Transverse colon (tissue), 4 donors: ENCODE measurements at regions not wholly inside any gene's neighbourhood (a gene's known extent, or its start where the extent isn't known, plus 50 kb on each side); places are given as distances from the start of the nearest gene placed in this dataset.

Source experiments
- DNase-seq: peaks from one replicate; pipeline ENCODE4 v3.0.0-alpha.2; 2019
- H3K27ac ChIP-seq, 4 donors: fragments of 200-600 bp; sonication (generic); 2 replicates each; pipeline ENCODE4 v1.5.1; 2016 to 2018; ENCODE audit warnings: inconsistent platforms in 4 of 4
- H3K27me3 ChIP-seq: fragments of 200-600 bp; sonication (generic); 2 replicates; pipeline ENCODE4 v1.5.1; 2017; ENCODE audit warnings: inconsistent platforms
- H3K36me3 ChIP-seq, 4 donors: fragments of 200-600 bp; sonication (generic); 2 replicates each; pipeline ENCODE4 v1.5.1; 2017 to 2019; ENCODE audit warnings: inconsistent platforms in 4 of 4
- H3K4me1 ChIP-seq, 4 donors: fragments of 200-600 bp; sonication (generic); 2 replicates each; pipeline ENCODE4 v1.5.1; 2017 to 2020; ENCODE audit warnings: inconsistent platforms in 4 of 4
- H3K4me3 ChIP-seq, 4 donors: fragments of 200-600 bp; sonication (generic); 1 replicate in 1 of 4; 2 replicates in 3 of 4; pipeline versions ENCODE4 v1.5.1 to v1.6.1; 2017 to 2019; ENCODE audit warnings: inconsistent platforms in 4 of 4
- H3K9me3 ChIP-seq, 2 donors: fragments of 200-600 bp; sonication (generic); 2 replicates each; pipeline ENCODE4 v1.5.1; 2017 to 2019; ENCODE audit warnings: inconsistent platforms in 2 of 2
- EP300 ChIP-seq: sonication (generic); formaldehyde crosslinking; IDR thresholded peaks from one replicate; pipeline ENCODE4 v1.6.1; 2017; ENCODE audit warnings: antibody characterized with exemption, low read depth
- POLR2A ChIP-seq: fragments of 450-650 bp; IDR thresholded peaks from one replicate; pipeline ENCODE4 v1.6.1; 2016; ENCODE audit warnings: antibody characterized with exemption, mild to moderate bottlenecking, moderate library complexity
- POLR2AphosphoS5 ChIP-seq, 3 donors: sonication (generic); formaldehyde crosslinking; IDR thresholded peaks; one replicate each; pipeline ENCODE4 v1.6.1; 2016; ENCODE audit warnings: antibody characterized with exemption in 3 of 3
- WGBS, 2 donors: methylation state at CpG; one replicate each; pipeline ENCODE4 v1.1.5; 2018; ENCODE audit warnings: low coverage in 1 of 2; 5-methylcytosine and 5-hydroxymethylcytosine counted together
- in situ Hi-C, 4 donors: fragments of 200-750 bp; cut with MboI; loops; one replicate each; pipeline versions ENCODE4 v1.15.0 to v1.15.1; 2017; ENCODE audit warnings: low sequenced_read_pairs in 3 of 4, low pct_ligation_motif_present in 1 of 4, low pct_unique_long_range_greater_than_20kb in 1 of 4
- intact Hi-C: fragments of 100-400 bp; cut with DNase I; formaldehyde crosslinking; loops from one replicate; pipeline ENCODE4 v1.15.1; 2023; ENCODE audit warnings: low total_unique reads
- TF ChIP-seq, protein P1 (sequence below), 5 experiments: fragments of 200-600 bp in 3 of 5; fragments of 450-650 bp in 2 of 5; sonication (generic) in 3 of 5; IDR thresholded peaks; 1 replicate in 2 of 5; 2 replicates in 3 of 5; pipeline ENCODE4 v1.5.1; 2016 to 2017; ENCODE audit warnings: antibody characterized with exemption in 5 of 5, inconsistent platforms in 3 of 5, mild to moderate bottlenecking in 2 of 5, moderate library complexity in 1 of 5

DNA sequence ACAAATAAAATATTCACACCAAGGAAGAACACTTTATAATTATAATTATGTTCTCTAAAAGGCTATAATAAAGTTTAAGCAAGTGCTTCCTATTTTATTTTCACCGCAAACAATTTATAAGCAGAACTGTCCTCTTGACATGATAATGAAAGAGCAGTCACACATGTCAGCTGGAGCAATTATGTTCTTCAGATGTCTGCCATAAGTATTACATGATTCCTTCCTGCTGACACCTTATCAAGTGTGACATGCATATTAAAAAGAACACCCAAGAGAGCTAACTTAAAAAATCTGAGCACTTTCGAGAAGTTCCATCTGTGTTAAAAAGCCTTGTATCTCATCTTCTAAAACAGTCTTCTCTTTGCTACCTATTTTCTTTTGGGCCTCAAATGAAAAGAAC lies 249.5 kb downstream of the SQOR start:
- TF ChIP-seq EP300 (no peak), POLR2AphosphoS5 (IDR thresholded peaks at IDR 0.05) (no peak), POLR2A (no peak)
- TF ChIP-seq, protein P1, sequence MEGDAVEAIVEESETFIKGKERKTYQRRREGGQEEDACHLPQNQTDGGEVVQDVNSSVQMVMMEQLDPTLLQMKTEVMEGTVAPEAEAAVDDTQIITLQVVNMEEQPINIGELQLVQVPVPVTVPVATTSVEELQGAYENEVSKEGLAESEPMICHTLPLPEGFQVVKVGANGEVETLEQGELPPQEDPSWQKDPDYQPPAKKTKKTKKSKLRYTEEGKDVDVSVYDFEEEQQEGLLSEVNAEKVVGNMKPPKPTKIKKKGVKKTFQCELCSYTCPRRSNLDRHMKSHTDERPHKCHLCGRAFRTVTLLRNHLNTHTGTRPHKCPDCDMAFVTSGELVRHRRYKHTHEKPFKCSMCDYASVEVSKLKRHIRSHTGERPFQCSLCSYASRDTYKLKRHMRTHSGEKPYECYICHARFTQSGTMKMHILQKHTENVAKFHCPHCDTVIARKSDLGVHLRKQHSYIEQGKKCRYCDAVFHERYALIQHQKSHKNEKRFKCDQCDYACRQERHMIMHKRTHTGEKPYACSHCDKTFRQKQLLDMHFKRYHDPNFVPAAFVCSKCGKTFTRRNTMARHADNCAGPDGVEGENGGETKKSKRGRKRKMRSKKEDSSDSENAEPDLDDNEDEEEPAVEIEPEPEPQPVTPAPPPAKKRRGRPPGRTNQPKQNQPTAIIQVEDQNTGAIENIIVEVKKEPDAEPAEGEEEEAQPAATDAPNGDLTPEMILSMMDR (IDR thresholded peaks at IDR 0.05): no peak
- no peak for DNase-seq
- in situ Hi-C loops (no loop called here), intact Hi-C loops (no loop called here)
- no peaks in the 10 kb centered on the region for H3K27me3 ChIP-seq
- H3K9me3 ChIP-seq: no peaks in the 10 kb centered on the region
- no peaks in the 10 kb centered on the region for H3K36me3 ChIP-seq
- WGBS, 2 donors: 84 to 89% methylated on average over 2 of the region's 2 CpGs
- no peak overlapping the region for H3K4me3 ChIP-seq
- H3K27ac ChIP-seq: no peak overlapping the region
- H3K4me1 ChIP-seq: no peaks in the 10 kb centered on the region

DNA sequence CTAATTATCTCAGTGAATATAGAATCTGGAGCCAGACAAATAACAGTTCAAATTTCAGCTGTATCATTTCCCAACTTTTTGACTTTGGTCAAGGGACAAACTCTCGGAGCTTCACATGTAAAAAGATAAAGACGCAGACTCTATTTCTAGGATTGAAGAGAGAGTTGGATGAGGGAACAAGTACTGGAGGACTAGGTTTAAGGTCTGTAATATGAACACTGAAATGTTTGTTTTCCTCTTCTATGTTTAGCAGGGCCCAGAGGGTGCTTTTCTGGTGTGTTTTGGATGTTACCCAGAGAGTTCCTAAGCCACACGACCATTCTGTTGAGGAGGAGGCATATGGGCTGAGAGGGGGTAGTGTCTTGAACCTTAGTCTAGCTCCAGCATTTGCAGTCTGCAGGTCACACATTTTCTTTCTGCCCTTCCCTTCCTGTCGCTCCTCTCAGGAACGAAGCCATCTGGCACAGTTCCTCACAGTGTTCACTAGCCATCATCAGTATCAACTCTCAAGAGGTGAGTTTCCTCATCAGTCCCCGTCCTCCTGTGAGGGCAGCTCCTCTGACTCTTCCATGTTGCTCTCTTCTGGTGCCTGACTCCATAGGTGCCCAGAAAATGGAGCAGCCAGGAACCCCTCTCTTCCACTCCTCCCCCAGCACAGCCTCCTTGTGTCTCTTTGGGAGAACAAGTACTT lies 250.1 kb downstream of the SQOR start:
- no peaks in the 10 kb centered on the region for H3K4me1 ChIP-seq
- TF ChIP-seq POLR2AphosphoS5 (IDR thresholded peaks at IDR 0.05) (no peak), POLR2A (no peak), EP300 (no peak)
- TF ChIP-seq, protein P1 (IDR thresholded peaks at IDR 0.05): no peak
- WGBS, 2 donors: 67 to 78% methylated on average over 4 to 6 of the region's 6 CpGs
- intact Hi-C loops: no loop called here
- H3K27ac ChIP-seq: no peak overlapping the region
- in situ Hi-C loops: no loop called here
- no peaks in the 10 kb centered on the region for H3K9me3 ChIP-seq
- DNase-seq: no peak
- H3K4me3 ChIP-seq: no peak overlapping the region
- H3K36me3 ChIP-seq: no peaks in the 10 kb centered on the region
- H3K27me3 ChIP-seq: no peaks in the 10 kb centered on the region

DNA sequence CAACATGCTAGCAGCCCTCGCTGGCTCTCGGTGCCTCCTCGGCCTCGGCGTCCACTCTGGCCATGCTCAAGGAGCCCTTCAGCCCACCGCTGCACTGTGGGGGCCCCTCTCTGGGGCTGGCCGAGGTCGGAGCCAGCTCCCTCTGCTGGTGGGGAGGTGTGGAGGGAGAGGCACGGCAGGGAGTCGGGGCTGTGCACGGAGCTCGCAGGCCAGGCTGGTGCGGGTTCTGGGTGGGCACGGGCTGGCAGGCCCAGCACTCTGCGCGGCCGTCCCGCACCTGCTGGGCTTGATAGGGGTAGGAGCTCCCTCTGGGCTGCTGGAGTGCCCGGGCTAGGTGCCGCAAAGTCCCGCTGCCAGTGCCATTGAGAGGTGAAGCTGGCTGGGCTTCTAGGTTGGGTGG lies 251.0 kb downstream of the SQOR start:
- Histone ChIP-seq H3K27me3 (no peaks in the 10 kb centered on the region), H3K36me3 (no peaks in the 10 kb centered on the region), H3K4me3 (no peak overlapping the region), H3K9me3 (no peaks in the 10 kb centered on the region), H3K27ac (no peak overlapping the region), H3K4me1 (no peaks in the 10 kb centered on the region)
- intact Hi-C loops (no loop called here), in situ Hi-C loops (no loop called here)
- TF ChIP-seq, protein P1 (IDR thresholded peaks at IDR 0.05): no peak
- TF ChIP-seq EP300 (no peak), POLR2A (no peak), POLR2AphosphoS5 (IDR thresholded peaks at IDR 0.05) (no peak)
- no peak for DNase-seq
- 90 to 92% methylated on average over 4 to 17 of the region's 21 CpGs for WGBS, 2 donors

DNA sequence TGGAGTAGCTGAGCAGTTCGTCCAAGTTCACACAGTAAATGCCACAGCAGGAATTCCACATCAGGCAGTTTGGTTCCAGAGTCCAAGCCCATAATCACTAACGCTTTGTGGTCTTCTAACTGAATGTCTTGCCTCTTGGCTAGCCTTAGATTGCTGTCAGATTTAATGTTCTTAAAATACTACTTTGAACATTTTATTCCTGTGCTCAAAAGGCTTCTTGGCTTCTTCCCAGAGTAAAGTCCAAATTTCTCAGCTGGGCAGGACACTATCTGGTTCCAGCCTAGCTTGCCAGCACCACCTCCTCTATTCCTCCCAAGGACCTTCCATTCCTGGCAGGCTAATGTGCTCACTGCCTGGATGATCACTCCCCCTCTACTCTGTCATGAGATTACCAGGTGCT lies 256.9 kb downstream of the SQOR start:
- Histone ChIP-seq H3K36me3 (no peaks in the 10 kb centered on the region), H3K27me3 (no peaks in the 10 kb centered on the region), H3K4me3 (no peak overlapping the region), H3K9me3 (no peaks in the 10 kb centered on the region), H3K4me1 (peaks cover 0 to 11% (median 0%) of the 10 kb centered on the region in 4 donors), H3K27ac (peak overlapping the region in 2 of 4 donors; percentile 8 to 31)
- WGBS, 2 donors: 28% methylated on average over 2 of the region's 2 CpGs; no CpG with 5 or more reads in 1 of the 2 donors
- peak in 2 of 3 donors; percentile 4 to 31 for TF ChIP-seq POLR2AphosphoS5 (IDR thresholded peaks at IDR 0.05)
- no peak for TF ChIP-seq EP300
- intact Hi-C loops: no loop called here
- in situ Hi-C loops: no loop called here
- DNase-seq: peak; percentile 17

DNA sequence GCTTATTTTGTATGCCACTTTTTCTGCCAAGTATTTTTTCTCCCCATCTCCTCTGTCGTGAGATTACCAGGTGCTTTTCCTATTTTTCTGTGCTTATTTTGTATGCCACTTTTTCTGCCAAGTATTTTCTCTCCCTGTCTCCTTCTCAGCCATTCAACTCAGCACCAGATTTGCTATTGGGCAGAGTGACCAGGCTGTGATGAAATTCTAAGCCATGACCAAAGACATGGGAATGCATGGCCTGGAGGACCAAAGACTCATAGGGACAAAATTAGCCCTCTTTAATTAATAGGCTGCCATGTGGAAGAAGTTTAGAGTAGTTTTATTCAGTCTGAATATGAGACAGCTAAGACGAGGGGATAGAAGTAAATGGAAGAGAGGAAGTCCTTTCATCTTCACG lies 257.4 kb downstream of the SQOR start:
- H3K27me3 ChIP-seq: no peaks in the 10 kb centered on the region
- DNase-seq: no peak
- H3K9me3 ChIP-seq: no peaks in the 10 kb centered on the region
- TF ChIP-seq POLR2AphosphoS5 (IDR thresholded peaks at IDR 0.05) (no peak), POLR2A (no peak), EP300 (no peak)
- TF ChIP-seq, protein P1 (IDR thresholded peaks at IDR 0.05): no peak
- 40 to 51% methylated on average over 3 of the region's 3 CpGs for WGBS, 2 donors
- peaks cover 0 to 11% (median 0%) of the 10 kb centered on the region in 4 donors for H3K4me1 ChIP-seq
- in situ Hi-C loops (no loop called here), intact Hi-C loops (no loop called here)
- H3K36me3 ChIP-seq: no peaks in the 10 kb centered on the region
- no peak overlapping the region for H3K4me3 ChIP-seq
- H3K27ac ChIP-seq: peak overlapping the region in 2 of 4 donors; percentile 10 to 31
